HG02970 (cell line): ENCODE measurements at regions not wholly inside any gene's neighbourhood (a gene's known extent, or its start where the extent isn't known, plus 50 kb on each side); places are given as distances from the start of the nearest gene placed in this dataset.
A peak's percentile ranks its signal among the peaks of the same experiment; 100 is the strongest.

Experiments used
- ATAC-seq: cut with Tn5 transposase; IDR thresholded peaks from one replicate; pipeline ENCODE4 v1.9.1; 2021; ENCODE audit warnings: mild to moderate bottlenecking, moderate library complexity, moderate number of reproducible peaks; ENCODE audit not compliant: unreplicated experiment, low FRiP score

DNA sequence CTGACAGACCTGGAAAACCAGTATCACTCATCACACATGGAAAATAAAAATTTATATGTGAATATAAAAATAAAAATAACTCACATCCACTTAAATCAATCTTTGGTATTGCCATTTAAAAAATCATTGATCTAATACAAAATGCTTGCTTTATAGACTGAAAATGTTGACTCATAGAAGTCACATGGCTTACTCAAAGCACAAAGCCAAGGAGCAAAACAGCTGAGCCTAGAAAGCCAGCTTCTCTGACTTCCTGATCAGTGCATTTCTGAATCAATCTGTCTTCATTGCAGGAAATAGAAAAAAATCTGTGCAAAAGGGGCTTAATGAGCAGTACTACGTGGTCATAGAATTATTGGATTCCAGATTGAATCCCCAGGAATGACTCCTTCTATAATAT lies 176.9 kb upstream of the HS3ST1 start:
- ATAC-seq: no peak

GRCh38 chr4:11604821-11605220 lies 176.1 kb upstream of the HS3ST1 start:
- no peak for ATAC-seq

DNA sequence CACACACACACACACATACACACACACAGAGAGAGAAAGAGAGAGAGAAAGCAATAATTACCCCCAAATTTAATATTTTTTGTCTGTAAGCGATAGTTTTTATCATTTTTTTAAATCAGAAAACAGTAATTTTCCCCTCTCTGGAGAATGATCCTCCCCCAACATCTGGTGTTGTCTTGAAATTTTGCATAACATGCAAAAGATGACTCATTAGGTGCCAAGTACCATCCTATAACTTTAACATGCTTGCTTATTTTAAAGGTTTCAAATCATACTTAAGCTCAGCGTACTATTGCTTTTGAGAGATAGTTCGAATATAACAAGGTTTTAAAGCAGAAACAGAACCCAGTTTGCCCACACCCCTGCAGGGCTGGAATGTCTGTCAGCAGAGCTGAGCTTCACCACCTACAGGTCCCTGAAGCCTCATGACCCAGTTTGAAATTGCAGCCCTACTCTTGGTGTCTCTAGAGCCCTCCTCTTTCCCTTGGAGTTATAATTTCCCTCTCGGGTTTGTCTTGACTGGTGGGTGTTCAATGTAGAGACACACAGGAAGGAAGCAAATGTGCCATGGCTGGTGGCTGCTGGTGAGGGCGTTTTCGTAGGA lies 175.0 kb upstream of the HS3ST1 start:
- no peak for ATAC-seq

DNA sequence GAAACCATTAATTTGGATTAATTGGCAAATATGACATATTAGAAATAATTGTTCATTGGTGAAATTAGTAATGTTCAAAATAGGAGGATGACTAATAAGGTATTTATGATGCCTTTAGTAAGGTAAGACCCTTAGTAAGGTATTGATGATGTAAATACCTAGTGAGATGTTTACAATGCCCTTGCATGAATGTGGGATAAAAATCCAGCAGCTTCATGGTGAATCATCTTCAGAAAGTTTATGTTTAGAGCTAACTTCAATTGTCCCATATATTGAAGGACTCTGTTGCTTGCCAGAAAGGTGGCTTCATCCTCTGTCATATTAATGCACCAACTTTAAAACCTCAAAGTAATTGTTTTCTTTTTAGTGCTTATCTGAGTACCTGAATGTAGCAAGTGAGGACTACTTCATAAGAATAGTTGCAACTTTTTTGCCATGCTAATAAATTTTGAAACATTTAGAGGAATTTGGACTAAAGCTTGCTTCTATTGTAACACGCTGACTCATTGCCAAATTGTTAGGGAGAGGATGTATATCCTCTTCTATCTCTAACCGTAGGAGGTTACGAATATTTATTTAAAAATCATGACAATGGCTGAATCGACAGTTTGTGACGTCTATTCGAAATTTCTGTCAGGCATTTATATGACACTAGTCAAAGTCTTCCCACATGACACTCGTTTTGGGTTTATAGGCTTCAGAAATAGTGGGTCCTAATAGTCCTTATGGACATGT lies 174.1 kb upstream of the HS3ST1 start:
- no peak for ATAC-seq

DNA sequence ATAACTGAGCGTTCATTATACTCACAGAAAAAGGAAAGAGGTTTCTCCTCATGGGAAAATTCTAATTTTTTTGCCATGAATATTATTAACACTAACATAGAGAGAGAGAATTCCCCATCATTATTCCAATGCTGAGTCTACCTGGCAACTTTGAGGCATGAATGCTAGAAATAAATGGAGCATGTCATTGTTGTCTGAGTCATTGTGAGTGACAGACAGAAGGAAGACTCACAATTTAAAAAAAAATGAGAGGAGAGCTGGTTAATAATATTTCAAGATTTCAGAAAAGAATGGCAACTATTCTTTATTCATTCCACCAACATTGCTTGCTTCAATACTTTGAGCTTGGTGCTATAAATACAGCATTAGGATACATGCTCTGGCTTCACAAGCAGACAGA lies 170.4 kb upstream of the HS3ST1 start:
- ATAC-seq: no peak

DNA sequence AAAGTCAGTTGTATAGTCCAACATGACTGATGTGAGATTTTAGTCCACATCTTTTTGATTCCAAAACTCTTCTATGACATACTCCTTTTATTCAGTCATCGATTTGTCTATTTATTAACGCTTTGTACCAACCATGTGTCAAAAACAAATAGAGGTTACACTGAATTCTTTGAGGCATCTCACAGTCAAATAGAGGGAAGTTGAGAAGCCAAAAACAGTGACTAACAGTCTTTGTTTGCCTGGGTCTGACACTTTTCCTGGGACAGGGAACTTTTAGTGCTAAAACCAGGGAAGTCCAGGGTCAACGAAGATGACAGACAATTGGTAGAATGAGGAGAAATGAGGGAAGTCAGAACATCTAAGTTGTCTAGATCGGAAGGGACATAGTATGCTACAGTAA lies 169.9 kb upstream of the HS3ST1 start:
- ATAC-seq: no peak

- ATAC-seq: no peak
These were observed 168.8 kb upstream of the HS3ST1 start for GRCh38 chr4:11597506-11597905.

DNA sequence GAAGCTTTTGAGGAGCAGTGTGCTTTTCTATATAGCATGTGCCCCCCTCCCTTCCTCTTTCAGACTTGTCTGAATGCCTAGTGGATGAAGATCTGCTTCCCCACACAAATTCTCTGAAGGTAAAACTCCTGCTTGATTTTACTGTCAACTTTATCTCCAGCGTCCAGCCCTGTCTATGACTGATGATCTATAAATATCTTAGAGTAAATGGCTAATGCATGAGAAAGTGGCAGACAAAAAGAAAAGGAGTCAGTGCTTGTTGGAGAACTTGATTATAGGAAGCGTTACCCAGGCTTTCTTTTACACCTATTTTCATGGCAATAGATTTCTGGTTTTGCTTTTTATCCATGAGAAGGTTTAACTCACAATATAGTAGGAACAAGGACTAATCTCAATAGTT lies 168.3 kb upstream of the HS3ST1 start:
- ATAC-seq: no peak

- ATAC-seq: no peak
These were observed 165.0 kb upstream of the HS3ST1 start for GRCh38 chr4:11593576-11594116.

DNA sequence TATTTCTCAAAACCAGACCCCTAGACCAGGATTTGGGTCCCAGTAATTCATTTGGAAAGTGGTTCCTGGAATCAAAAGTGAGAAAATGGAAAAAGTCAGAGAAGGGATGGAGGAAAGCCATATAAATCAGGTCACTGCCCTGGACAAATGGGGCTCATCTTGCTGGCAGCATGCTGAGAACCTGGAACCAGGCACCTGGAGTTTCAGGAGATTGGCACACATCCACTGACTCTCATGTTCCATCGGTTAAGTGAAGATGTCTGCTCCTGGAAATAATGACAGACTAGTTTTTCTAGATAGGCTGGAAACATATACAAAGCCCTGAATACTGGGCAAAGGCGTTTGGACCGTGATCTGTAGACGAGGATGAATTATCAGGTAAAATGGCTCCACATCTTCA lies 163.6 kb upstream of the HS3ST1 start:
- no peak for ATAC-seq

GRCh38 chr4:11590132-11590531 lies 161.4 kb upstream of the HS3ST1 start:
- no peak for ATAC-seq

DNA sequence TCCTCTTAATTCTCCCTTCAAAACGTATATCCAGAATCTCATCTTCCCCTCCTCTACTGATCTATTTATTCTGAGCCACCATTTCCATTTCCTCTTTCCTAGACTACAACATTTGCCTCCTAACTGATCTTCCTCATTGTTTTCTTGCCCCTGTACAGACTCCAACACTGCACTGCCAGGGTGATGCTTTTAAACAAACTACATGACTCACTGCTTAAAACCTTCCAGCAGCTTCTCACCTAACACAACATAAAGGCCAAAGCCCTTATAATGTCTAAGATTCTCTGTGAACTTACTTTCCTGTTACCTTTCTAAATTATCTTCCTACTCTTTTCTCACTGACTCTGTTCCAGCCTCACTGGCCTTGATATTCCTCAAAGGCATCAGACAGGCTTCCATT lies 161.0 kb upstream of the HS3ST1 start:
- ATAC-seq: no peak

DNA sequence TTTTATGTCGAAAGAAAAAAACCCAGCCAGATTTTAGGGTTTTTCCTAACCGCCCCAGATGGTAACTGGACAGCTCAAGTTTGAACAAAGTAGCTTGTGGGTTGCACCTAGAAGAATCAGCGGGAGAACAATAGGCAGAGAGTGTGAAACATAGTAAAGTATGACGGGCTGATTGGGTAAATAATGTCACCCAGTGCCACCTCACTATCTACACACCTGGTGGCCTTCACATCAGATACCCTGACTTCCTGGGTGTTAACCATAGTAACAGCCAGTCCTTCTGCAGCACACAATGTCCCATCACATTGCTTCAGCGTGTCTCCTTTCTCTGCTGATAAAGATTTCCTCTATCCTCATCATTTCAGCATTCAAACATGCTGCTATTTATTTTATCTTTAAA lies 159.1 kb upstream of the HS3ST1 start:
- no peak for ATAC-seq

GRCh38 chr4:11585506-11585905 lies 156.8 kb upstream of the HS3ST1 start:
- no peak for ATAC-seq

GRCh38 chr4:11568511-11568910 lies 139.8 kb upstream of the HS3ST1 start:
- ATAC-seq: no peak

DNA sequence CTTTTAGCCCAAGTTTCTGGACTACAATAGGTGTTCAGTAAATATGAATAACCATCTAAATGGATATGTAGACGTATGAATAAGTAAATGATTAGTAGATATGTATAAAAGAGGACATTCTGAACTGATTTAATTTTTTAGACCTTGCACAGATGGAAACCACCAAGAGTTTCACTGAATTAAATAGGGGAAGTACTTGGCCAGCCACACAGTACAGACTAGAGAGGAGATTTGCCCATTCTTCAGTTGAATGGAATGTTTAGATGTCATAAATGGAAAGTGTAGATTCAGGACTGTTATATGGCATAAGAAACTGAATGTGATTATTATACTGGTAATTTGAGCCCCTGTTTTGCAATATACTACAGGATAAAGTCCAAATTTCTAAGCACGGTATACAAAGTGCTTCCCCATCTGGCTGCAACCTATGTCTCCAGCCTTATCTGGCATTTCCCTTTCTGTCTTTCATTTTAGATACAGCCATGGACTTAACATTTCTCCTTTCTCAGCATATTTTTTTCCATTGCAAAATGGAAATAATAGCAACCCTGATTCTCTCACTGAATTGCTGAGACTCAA lies 137.8 kb upstream of the HS3ST1 start:
- ATAC-seq: peak; percentile 82

DNA sequence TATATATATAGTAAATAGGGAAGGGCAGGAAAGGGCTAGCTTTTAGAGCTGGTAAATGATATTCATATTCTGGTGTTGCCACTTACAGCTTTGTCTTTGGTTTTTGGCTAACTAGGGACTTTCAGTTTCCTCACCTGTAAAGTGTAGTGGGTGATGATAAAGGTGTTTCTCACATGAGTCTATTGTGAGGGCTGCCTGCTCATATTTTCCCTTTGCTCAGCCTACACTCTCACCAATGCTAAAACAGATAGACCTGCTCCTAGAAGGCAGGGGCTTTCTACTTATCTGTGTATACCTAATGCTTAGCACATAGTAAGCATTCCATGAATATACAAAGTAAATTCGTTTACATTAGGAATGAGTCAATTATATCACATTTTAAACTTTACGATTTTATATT lies 137.2 kb upstream of the HS3ST1 start:
- ATAC-seq: no peak

DNA sequence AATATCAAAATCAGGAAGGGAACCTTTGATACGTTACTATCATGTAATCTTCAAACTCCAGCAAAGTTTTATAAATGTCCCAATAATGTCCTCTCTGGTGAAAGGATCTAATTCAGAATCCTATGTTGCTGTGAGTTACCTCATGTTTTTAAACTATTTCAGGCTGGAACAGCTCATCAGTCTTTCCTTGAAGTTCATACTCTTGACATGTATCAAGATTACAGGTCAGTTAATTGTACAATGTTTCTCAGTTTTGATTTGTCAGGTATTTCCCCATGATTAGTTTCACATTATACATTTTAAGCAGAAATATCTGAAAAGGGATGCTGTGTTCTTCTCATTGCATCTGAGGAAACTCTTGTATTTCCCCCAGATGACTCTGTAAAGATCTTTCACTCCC lies 136.5 kb upstream of the HS3ST1 start:
- ATAC-seq: no peak

- ATAC-seq: no peak
These were observed 135.3 kb upstream of the HS3ST1 start for GRCh38 chr4:11564021-11564420.

GRCh38 chr4:11549525-11549924 lies 120.8 kb upstream of the HS3ST1 start:
- no peak for ATAC-seq

GRCh38 chr4:11548597-11549082 lies 119.9 kb upstream of the HS3ST1 start:
- ATAC-seq: peak; percentile 76
